WTC11 (cell line): ENCODE measurements at regions not wholly inside any gene's neighbourhood (a gene's known extent, or its start where the extent isn't known, plus 50 kb on each side); places are given as distances from the start of the nearest gene placed in this dataset.

Experiments
- ATAC-seq: fragments of 200-7000 bp; cut with Tn5 transposase; 2 replicates; pipeline ENCODE4 v1.10.0; 2021; ENCODE audit warnings: mild to moderate bottlenecking, moderate library complexity
- CTCF ChIA-PET: fragments of 300-600 bp; sonication (Branson Sonifier 250); formaldehyde crosslinking; loops from one replicate; lab custom pipeline; 2021; ENCODE audit warnings: antibody characterized with exemption; lab: Charles Lee
- POLR2A ChIA-PET: fragments of 350-600 bp; sonication (Branson Sonifier 250); formaldehyde crosslinking; loops from one replicate; lab custom pipeline; 2021; ENCODE audit warnings: antibody characterized with exemption; lab: Charles Lee
- DNase-seq: peaks from one replicate; pipeline ENCODE4 v3.0.0; 2021; ENCODE audit warnings: low spot score
- H3K27ac Mint-ChIP-seq: 2 replicates; pipeline ENCODE4 v1.8.0; 2021; ENCODE audit warnings: mixed read lengths
- H3K27me3 Mint-ChIP-seq: 2 replicates; pipeline ENCODE4 v1.8.0; 2021; ENCODE audit warnings: low read depth, mild to moderate bottlenecking, moderate library complexity, mixed read lengths
- H3K36me3 Mint-ChIP-seq: 2 replicates; pipeline ENCODE4 v1.8.0; 2021; ENCODE audit warnings: mixed read lengths
- H3K4me1 Mint-ChIP-seq: 2 replicates; pipeline ENCODE4 v1.8.0; 2022; ENCODE audit warnings: mixed read lengths
- H3K4me3 Mint-ChIP-seq: 2 replicates; pipeline ENCODE4 v1.8.0; 2021; ENCODE audit warnings: mild to moderate bottlenecking, moderate library complexity, mixed read lengths
- H3K9me3 Mint-ChIP-seq: 2 replicates; pipeline ENCODE4 v1.8.0; 2021; ENCODE audit warnings: mixed read lengths
- E2F4 ChIP-seq: sonication (generic); formaldehyde crosslinking; IDR thresholded peaks from 2 replicates; pipeline ENCODE4 v1.8.1; 2022; ENCODE audit warnings: low read depth, mild to moderate bottlenecking, moderate library complexity, missing genetic modification reagents, borderline replicate concordance
- FOXP1 ChIP-seq: sonication (generic); formaldehyde crosslinking; IDR thresholded peaks from 2 replicates; pipeline ENCODE4 v1.8.0; 2022; ENCODE audit warnings: missing genetic modification reagents, mild to moderate bottlenecking, moderate library complexity, borderline replicate concordance
- FOXP4 ChIP-seq: sonication (generic); formaldehyde crosslinking; IDR thresholded peaks from 2 replicates; pipeline ENCODE4 v1.8.0; 2022; ENCODE audit warnings: mild to moderate bottlenecking, missing genetic modification reagents
- GRHL2 ChIP-seq: fragments of 250-450 bp; sonication (Bioruptor Pico); IDR thresholded peaks from 2 replicates; pipeline ENCODE4 v1.8.0; 2022; ENCODE audit warnings: mild to moderate bottlenecking, moderate library complexity; ENCODE audit not compliant: insufficient replicate concordance, severe bottlenecking
- KAT7 ChIP-seq: sonication (generic); formaldehyde crosslinking; IDR thresholded peaks from 2 replicates; pipeline ENCODE4 v1.8.1; 2023; ENCODE audit warnings: missing genetic modification reagents, mild to moderate bottlenecking, borderline replicate concordance
- MAX ChIP-seq: sonication (generic); formaldehyde crosslinking; IDR thresholded peaks from 2 replicates; pipeline ENCODE4 v1.8.0; 2022; ENCODE audit warnings: mild to moderate bottlenecking, missing genetic modification reagents
- MXD4 ChIP-seq: fragments of 250-450 bp; sonication (Bioruptor Pico); IDR thresholded peaks from 2 replicates; pipeline ENCODE4 v1.8.0; 2021; ENCODE audit warnings: mild to moderate bottlenecking, moderate library complexity, borderline replicate concordance
- NFE2L1 ChIP-seq: sonication (generic); formaldehyde crosslinking; IDR thresholded peaks from 2 replicates; pipeline ENCODE4 v1.8.1; 2023; ENCODE audit warnings: missing genetic modification reagents
- RELA ChIP-seq: sonication (generic); formaldehyde crosslinking; IDR thresholded peaks from 2 replicates; pipeline ENCODE4 v1.8.1; 2022; ENCODE audit warnings: missing genetic modification reagents, mild to moderate bottlenecking, borderline replicate concordance
- USF2 ChIP-seq: sonication (generic); formaldehyde crosslinking; IDR thresholded peaks from 2 replicates; pipeline ENCODE4 v1.8.1; 2023; ENCODE audit warnings: mild to moderate bottlenecking, missing genetic modification reagents, moderate library complexity
- ZBTB21 ChIP-seq: sonication (generic); formaldehyde crosslinking; IDR thresholded peaks from 2 replicates; pipeline ENCODE4 v1.8.1; 2023; ENCODE audit warnings: mild to moderate bottlenecking, missing genetic modification reagents, borderline replicate concordance
- ZNF425 ChIP-seq: fragments of 250-450 bp; sonication (Bioruptor Pico); conservative IDR thresholded peaks from 2 replicates; pipeline ENCODE4 v1.9.0; 2021; ENCODE audit warnings: mild to moderate bottlenecking
- ZNF532 ChIP-seq: fragments of 250-450 bp; sonication (Bioruptor Pico); IDR thresholded peaks from 2 replicates; pipeline ENCODE4 v1.9.0; 2021; ENCODE audit warnings: mild to moderate bottlenecking, borderline replicate concordance
- ZNF671 ChIP-seq: fragments of 250-450 bp; sonication (Bioruptor Pico); IDR thresholded peaks from 2 replicates; pipeline ENCODE4 v1.8.0; 2021; ENCODE audit warnings: mild to moderate bottlenecking

GRCh38 chr17:28249706-28250105, 69.3 kb upstream of the TMEM97 start (continued):
- TF ChIP-seq E2F4 (CRISPR knock-in tag) = no peak

GRCh38 chr17:28252436-28252835, 66.6 kb upstream of the TMEM97 start:
- TF ChIP-seq FOXP4 = no peak
- TF ChIP-seq USF2 (CRISPR knock-in tag) = no peak
- no peak for TF ChIP-seq ZNF425 (CRISPR knock-in tag)
- TF ChIP-seq GRHL2 (CRISPR knock-in tag) = no peak
- TF ChIP-seq ZNF671 = no peak
- TF ChIP-seq ZBTB21 = no peak
- no peak for TF ChIP-seq NFE2L1 (CRISPR knock-in tag)
- peaks cover 8% of the 10 kb centered on the region for H3K27me3 Mint-ChIP-seq
- POLR2A ChIA-PET = no interaction called here
- ATAC-seq = no peak
- no peak overlapping the region for H3K4me3 Mint-ChIP-seq
- H3K27ac Mint-ChIP-seq = no peak overlapping the region
- peaks cover 5% of the 10 kb centered on the region; the same call in 1 of the 2 replicates for H3K4me1 Mint-ChIP-seq
- CTCF ChIA-PET = interaction anchor here (1.4 to 2.1 kb wide), 7 partner anchors 23 to 496 kb away, joined by 3 to 45 read pairs (median 8); partner anchors contain the start of gene SARM1
- no peak for DNase-seq
- no peaks in the 10 kb centered on the region for H3K36me3 Mint-ChIP-seq
- no peaks in the 10 kb centered on the region for H3K9me3 Mint-ChIP-seq

GRCh38 chr17:28253663-28254062, 65.3 kb upstream of the TMEM97 start:
- Mint-ChIP-seq H3K27ac (no peak overlapping the region), H3K27me3 (peaks cover 6% of the 10 kb centered on the region), H3K4me3 (no peak overlapping the region), H3K4me1 (no peaks in the 10 kb centered on the region), H3K36me3 (no peaks in the 10 kb centered on the region), H3K9me3 (no peaks in the 10 kb centered on the region)
- POLR2A ChIA-PET = no interaction called here
- CTCF ChIA-PET = no interaction called here
- TF ChIP-seq USF2 (CRISPR knock-in tag) = no peak
- TF ChIP-seq FOXP4 = no peak
- DNase-seq (no peak), ATAC-seq (no peak)

GRCh38 chr17:28255616-28256015, 63.4 kb upstream of the TMEM97 start:
- H3K9me3 Mint-ChIP-seq = peaks cover 5% of the 10 kb centered on the region; the same call in 1 of the 2 replicates
- H3K36me3 Mint-ChIP-seq = no peaks in the 10 kb centered on the region
- peaks cover 6% of the 10 kb centered on the region; the same call in 1 of the 2 replicates for H3K27me3 Mint-ChIP-seq
- H3K27ac Mint-ChIP-seq = no peak overlapping the region
- POLR2A ChIA-PET = no interaction called here
- DNase-seq = no peak
- CTCF ChIA-PET = interaction anchor here (1.2 kb wide), 1 partner anchor 63 kb away, joined by 3 read pairs; the partner anchor contains the start of gene TMEM97
- no peak for ATAC-seq
- H3K4me1 Mint-ChIP-seq = no peaks in the 10 kb centered on the region
- no peak overlapping the region for H3K4me3 Mint-ChIP-seq
- no peak for TF ChIP-seq RELA (CRISPR knock-in tag)
- TF ChIP-seq MXD4 (CRISPR knock-in tag) = no peak
- TF ChIP-seq KAT7 = no peak
- TF ChIP-seq ZNF532 = no peak
- TF ChIP-seq FOXP1 = no peak
- TF ChIP-seq MAX (CRISPR knock-in tag) = no peak
